ENCODE measurements at regions not wholly inside any gene's neighbourhood (a gene's known extent, or its start where the extent isn't known, plus 50 kb on each side); places are given as distances from the start of the nearest gene placed in this dataset.
A peak's percentile ranks its signal among the peaks of the same experiment; 100 is the strongest.
"Not testable (repeated sequence)": the region's sequence is repeated elsewhere in the genome, so short reads cannot be mapped to it uniquely, and the experiment has no call there.

DNA sequence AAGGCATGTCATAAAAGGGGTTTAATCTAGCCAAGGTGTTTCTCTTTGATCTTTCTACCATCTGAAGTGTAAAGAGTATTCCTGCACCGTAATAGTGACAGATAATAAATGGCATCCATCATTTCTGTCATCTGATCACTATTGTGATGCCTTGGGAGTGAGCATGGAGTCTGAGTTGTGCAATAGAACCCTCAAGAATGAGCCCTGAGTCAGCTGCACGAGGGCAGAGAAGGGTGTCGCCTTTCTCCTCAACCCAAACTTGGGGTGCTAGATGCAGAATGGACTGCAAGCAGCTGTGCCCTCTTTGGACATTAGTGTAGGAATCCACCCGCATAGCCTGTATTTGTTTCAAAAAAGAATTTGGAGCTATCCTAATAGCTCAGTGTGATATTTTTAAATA lies 115.2 kb downstream of the ZNF37A start:
- no peak for DNase-seq

DNA sequence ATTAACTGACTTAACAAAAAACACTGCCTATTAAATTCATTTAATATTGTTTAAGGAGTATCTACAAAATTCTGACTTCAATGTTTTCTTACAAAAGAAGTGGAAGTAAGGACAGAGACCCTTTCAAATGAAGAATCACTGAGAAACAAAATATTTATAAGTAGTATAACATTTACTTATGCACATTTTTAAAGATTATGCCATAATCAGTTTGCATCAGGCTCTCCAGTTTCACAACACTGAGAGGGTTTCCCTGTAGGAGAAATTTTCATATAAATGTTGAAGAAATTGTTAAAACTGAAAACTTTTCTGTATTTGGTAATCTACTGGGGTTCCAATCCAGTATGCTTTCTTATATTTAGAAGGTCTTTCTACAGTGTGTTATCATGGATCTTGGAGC lies 115.6 kb downstream of the ZNF37A start:
- not testable (repeated sequence) for DNase-seq

DNA sequence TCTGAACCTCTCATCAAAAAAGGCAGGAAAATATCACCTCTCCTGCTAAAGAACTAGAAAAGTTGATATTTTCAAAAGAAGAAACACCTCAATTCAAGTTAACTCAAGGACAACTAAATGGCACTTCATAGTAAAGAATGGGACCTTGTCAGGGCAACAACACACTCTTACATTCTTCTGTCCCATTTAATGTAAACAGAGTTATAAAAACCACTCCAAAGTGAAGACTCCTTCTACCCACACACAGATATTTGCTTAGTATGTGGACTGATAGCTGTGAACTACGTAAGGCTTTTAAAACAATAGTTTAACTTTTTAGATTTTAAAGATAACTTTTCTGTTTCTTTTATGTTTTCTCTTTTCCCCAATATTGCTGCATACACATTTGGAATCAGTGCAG lies 118.3 kb downstream of the ZNF37A start:
- DNase-seq, result no peak

DNA sequence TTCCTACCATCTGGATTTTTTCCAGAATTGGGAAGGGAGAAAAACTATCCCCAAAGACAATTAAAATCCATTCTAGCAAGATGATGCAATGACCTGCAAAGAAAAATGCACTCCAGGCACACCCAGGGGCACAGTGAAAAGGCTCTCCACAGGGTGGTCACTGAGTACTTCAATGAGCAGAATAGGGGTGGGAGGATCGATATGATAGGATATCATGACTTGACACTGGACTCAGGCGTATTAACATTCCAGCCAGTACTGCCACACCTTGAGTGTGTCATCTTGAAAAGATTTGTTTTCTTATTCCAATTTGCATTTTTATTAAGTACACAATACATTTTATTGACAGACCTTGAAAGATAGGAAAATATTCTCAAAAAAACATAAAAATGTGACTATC lies 132.2 kb downstream of the ZNF37A start:
- DNase-seq, result no peak

DNA sequence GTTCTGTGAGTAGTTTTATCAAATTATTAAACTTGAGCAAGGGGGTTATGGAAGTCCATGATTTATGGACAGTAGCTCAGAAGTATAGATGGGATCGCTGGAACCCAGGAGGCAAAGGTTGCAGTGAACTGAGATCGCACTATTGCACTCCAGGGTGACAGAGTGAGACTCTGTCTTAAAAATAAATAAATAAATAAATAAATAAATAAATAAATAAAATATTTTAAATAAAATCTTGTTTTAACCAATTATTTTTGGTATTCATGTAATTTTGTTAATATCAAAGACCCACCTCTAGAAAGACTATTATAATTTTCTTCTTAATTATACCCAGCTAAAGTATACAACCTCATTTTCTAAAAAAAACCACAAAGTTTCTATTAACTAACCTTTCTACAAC lies 134.3 kb downstream of the ZNF37A start:
- no peak for DNase-seq

DNA sequence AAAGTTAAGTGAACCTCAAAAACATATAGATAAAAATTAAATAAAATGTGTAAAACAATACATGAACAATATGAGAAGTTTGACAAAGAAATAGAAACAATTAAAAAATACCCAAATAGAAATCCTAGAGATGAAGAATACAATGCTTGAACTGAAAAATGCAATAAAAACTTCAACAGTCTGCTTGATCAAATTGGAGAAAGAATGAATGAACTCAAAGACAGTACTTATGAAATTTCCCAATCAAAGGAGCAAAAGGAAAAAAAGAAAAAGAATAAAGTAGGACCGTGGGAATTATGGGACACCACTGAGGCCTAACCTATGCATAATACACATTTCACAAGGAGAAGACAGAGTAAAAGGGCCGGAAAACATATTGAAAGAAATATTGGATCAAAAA lies 144.3 kb downstream of the ZNF37A start:
- DNase-seq, result not testable (repeated sequence)

DNA sequence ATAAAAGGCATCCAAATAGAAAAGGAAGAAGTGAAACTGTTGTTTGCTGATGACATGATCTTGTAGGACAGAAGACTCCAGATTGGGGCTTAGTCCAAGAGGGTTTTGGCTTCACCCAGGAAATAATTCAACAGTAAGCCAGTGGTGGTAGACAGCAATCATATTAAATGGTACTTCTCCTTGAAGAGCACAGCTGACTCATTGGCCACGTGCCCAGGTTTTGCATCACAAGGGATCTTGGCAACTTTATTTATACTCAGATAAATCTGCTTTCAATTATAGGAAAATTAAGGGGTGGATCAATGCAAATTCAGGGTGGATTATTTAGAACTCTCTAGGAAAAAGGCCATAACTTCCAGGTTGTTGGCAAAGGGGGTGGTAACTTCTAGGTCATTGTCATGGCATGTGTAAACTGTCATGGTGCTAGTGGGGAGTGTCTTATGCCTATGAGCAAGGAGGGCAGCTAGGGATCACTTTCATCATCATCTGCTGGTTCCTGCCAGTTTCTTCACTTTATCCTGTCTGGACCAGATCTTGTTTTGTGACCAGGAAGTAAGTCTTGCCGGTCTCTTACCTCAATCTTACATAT lies 148.0 kb downstream of the ZNF37A start:
- not testable (repeated sequence) for DNase-seq

DNA sequence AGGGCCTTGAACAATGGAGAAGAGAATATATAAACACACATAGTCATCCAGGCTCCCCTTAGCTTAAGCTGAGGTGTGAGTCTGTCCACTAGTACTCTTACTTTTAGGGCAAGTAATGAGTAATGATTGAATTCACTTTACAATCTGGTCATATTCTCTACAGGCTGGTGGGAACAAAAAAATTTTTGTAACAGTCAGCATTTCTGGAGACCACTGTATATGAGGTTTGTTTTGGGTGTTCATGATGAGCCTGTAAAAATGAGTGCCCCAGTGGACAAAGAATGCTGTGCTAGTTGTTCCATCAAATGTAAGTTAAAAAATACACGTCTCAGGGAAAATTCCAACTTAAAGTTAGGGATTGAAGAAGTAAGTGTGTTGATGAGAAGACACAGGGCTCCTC lies 154.0 kb downstream of the ZNF37A start:
- DNase-seq, result not testable (repeated sequence)

DNA sequence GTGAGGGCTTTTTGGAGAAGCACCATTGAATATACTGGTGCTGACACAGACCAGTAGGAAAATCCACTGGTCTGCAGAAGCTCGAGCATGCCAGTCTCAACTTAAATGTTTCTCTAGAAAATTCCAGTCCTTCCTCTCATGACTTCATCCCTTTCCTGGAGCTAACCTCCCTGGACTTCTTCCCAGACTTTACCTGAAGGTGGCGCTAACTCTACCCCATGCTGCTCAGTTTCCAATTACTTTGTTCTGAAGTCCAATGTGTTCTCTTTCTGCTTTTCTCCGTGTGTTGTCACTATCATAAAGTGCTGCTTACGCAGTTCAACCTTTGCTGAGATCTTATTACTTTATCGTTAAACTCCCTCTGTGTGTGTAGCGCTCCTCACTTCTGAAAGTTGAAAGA lies 158.4 kb downstream of the ZNF37A start:
- not testable (repeated sequence) for DNase-seq

DNA sequence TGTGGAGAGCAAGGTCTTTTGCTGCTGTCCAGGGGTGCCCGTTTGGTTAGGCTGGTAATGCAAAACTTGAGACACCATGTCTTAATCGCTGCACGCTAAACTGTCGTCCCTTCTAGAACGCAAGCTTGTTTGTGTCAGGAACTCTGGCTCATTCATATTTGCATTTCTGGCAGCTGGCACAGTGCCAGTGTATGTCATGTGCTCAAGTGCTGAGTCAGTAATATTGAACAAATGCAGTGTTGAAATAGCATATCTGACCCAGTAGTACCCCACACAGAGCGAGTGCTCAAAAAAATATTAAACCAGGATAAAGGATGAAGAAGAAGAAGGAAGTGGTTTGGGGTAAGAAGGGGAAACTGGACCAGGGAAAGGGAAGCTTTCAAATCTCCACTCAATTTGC lies 173.4 kb downstream of the ZNF37A start:
- DNase-seq, result not testable (repeated sequence)

DNA sequence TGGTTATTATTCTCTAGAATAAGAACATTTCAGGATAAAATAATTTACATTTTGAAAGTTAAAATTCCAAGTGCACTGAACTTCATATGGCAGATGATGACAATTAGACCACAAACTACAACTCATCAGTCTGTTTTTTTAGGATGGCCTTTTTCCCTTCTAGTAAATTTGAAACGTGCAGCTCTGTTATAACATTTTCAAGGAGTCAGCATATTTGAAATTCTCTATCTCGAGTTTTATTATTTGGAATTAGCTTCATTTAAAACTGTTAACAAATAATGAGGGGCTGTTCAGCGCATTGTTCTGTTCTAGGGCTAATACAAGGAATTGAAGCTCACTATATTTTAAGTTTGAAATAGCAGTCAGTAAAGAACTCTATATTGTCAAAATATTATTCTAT lies 176.9 kb downstream of the ZNF37A start:
- not testable (repeated sequence) for DNase-seq

DNA sequence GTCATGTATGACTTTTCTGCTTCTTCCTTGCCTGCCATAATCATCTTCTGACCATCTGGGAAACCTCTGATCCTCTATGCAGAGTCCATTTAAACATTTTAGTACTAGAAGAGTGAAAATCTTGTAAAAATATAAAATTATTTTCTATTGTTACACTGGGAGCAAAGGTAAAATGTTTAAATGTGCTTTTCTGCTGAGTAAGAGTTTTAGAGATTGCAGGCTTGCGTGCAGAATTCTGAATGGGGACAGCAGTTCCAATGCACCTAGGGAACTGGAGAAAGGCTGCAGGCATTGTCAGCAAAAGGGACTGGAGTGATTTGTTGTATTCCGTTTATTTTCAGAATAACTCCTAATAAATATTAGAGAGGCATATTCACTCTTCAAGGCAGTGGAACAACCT lies 180.7 kb downstream of the ZNF37A start:
- not testable (repeated sequence) for DNase-seq

DNA sequence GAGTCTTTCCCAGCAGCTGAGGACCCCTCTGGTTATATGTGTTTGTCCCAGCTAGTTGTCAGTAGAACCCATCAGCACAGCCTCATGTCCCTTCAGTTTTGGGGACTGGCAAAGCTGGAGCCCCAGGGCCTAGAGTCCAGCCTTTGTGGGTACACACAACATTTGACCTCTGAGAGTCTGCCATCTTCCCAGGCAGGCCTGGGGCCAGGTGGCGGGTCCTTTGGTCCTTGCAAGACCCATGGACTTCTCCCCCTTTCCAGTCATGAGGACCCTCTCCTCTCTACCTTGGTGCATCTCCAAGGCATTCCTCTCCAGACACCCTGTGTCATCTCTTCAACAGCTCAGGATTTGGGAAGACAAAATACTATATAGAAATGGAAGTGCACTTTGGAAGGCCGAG lies 198.4 kb downstream of the ZNF37A start:
- not testable (repeated sequence) for DNase-seq

DNA sequence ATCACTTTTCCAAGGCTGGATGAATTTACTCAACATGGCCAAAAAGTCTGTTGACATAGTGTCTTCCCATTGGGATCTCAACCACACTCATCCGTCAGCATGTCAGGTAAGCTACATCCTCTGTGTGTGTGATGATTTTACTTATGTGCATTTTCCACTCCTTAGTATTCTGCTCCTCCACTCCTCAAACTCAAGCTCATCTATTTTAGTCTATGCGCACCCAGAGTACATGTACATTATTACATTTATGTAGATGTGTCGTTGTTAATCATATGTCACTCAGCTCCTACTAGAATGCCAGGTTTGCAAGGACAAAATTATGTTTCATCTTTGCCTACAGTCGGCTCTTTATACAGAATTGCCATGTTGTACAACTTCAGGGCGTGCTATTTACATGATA lies 216.0 kb downstream of the ZNF37A start:
- DNase-seq, result not testable (repeated sequence)

DNA sequence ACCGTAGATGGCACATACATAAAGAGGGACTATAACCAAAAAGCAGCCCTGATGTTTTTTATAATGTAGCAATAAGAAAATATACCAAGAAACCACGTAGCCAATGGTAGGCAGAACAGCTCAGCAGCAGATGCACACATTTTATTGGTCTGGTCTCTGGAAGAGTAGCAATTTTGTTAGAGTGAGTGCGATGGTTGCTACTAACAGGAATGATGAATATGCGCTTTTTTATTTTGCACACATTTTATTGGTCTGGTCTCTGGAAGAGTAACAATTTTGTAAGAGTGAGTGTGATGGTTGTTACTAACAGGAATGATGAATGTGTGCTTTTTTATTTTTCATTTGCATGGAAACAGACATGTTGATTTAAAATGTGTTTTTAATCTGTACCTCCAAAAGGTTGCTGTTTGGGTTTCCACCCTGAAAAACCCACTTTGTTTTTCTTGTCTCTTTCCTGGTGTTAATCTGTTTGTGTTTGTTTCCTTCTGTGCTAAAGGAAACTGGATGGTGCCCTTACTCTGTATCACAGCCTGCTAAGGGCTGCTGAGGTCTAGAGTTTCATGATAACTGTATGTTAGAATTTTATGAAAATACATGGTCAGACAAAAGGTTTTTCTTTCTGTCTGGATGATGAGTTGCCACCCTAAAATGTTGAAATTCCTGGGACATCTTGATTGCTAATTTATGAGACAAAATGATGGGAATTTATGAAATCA lies 221.1 kb downstream of the ZNF37A start:
- not testable (repeated sequence) for DNase-seq

DNA sequence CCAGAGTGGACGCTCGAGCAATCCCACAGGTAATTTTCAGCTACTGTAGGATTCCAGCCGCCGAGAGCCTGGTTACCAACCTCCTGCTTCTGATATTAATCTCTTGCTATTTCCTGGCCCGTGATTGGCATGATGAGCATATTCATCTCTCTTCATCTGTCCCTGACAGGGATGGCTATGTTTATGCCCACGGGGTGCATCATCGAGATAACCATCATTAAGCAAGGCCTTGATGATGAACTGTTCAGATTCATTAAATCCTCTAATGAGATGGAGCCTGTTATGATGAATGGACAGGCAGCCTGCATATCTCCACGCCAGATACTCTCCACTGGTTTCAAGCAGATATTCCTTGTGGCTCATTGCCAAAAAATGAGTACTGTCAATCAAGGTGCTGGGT lies 227.3 kb downstream of the ZNF37A start:
- DNase-seq, result not testable (repeated sequence)

DNA sequence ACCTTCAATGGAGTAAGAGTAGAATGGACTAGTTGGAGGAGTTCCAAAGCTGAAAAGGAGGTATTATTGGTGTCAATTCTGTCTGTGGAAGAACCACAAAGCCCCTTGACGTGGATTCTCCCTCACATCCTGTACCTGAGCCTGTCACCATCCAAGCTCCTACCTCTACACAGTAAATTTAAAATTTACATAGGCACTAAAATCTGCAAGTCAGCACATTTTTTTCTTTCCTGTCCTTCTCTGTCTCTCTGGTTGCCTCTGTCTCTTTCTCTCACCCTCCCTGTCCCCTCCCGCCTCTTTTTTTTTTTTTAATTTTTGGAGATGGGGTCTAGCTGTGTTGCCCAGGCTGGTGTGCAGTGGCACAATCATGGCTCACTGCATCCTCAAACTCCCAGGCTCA lies 236.2 kb downstream of the ZNF37A start:
- DNase-seq, result not testable (repeated sequence)

DNA sequence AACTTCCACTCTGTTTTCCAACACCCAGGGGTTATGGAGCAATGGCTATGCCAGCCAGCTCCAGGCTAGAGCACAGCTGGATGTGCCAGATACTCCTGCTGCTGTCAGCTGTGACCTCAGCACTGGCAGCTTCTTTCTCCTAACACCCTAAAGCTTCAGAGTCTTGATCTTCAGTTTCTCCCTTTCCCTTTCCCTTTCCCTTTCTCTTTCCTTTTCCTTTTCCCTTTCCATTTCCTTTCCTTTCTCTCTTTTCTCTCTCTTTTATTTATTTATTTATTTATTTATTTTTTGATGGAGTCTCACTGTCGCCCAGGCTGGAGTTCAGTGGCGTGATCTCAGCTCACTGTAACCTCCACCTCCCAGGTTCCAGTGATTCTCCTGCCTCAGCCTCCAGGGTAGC lies 237.0 kb downstream of the ZNF37A start:
- not testable (repeated sequence) for DNase-seq

DNA sequence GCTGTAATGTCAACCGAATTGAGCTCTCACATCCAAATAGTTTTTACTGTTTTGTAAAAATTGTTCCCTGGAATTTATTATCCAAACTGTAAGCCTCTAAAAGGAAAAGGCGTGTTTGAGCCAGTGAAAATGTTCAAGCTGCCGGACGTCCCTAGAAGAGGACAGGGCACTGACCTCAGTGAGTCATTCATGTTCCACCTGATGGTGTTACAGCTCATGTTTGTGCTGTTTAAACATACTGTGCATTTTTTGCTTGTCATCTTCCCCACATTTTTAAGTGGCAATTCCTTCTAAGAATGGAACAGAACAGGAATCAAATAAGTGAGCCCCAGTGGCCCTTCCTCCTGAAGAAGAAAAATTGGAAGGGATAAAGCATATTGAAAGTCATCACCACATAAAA lies 239.6 kb downstream of the ZNF37A start:
- DNase-seq, result not testable (repeated sequence)

DNA sequence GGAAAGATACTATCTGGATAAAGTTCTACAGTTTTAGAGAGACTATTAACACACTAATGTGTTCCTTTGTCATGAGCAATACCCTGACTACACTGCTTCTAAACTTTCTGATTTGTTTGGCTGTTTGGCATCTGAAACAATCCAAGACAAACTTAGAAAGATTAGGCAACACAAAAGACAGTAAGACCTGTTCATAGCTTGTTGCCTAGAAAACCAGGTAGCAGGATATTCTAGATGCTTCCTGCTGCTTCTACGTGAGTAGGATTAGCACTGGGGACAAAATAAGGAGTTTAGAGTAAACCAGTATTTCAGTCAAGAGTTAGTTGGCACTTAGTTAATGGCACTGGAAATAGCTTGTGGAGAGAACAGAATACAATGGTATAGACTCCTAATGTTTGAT lies 256.5 kb downstream of the ZNF37A start:
- DNase-seq, result not testable (repeated sequence)

DNA sequence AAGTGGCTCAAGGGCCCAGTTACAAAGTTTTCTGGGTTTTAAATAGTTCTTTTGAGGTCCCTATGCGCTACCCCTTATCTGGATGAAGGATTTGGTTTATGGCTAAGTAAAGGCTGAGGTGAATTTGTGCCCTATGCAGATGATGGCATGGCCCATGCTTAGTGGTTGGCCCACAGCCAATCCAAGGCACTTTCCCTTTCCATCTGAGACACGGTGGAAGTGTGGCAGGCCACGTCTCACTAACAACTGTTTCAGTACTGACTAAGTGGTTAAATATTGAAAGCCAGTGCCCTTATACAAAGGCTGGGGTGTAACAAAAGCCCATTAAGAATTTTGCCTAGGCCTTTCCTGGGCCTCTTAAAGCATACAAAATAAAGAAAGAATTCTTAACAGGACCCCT lies 260.3 kb downstream of the ZNF37A start:
- DNase-seq, result not testable (repeated sequence)

DNA sequence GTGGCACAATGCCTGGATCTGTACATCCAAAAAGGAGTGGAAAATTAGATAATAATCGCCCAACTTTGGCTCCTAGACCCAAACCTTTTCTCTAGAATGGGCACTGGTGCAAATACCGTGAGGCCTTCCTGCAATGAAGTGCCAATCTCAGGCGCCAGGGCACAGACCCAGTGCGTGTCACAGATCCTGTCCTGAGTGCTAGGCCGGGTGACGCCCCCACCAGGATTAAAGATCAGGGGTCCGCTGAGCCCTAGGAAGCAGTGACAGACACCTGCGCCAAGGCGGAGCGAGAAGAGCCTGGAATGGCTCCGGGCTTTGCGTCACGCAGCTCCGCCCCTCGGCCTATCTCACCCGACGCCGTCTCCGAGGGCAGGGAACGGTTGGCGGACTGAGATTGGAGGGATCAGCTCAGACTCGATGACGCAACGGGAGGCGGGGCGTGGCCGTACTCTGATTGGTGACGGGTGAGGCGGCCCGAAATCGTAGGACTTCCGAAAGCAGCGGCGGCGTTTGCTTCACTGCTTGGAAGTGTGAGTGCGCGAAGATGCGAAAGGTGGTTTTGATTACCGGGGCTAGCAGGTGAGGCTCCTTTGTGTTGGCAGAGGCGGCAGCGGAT lies 261.9 kb downstream of the ZNF37A start:
- peak; percentile 92 for DNase-seq

DNA sequence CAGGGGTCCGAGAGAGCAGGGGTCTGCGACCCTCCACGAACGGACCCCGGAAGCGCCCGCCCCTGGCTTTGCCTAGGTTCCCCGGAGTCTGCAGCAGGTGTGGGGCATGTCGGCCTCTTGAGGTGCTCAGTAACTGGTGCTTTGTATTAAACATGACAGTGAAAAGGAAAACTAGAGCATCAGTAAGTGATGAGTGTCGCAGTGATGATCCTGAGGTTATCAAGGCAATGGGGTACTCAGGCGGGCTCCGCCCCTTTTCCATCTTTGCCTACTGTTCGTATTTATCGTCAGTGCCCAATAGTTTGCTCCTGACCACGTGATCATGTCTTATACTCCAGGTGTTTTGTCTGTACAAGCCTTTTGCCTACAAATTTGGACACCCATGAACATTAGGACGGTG lies 262.4 kb downstream of the ZNF37A start:
- not testable (repeated sequence) for DNase-seq

DNA sequence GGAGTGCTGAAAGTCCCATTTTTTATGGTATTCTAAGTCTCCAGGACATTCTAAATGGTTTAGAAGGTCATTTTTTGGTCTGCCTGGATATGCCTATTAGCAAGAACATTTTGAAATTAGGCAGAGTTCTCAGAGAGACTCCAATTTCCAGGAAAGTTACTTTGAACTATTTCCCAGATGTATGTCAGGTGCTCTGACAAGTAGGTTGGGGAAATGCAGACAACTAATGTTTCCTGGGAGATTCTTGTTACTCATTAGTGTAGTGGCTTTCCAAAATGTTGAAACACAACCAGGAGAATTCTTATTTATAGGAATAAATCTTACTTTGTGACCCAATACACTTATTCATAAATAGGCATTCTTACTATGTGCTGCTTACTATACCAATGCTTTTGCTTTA lies 268.4 kb downstream of the ZNF37A start:
- not testable (repeated sequence) for DNase-seq
